ENCODE measurements at regions not wholly inside any gene's neighbourhood (a gene's known extent, or its start where the extent isn't known, plus 50 kb on each side); places are given as distances from the start of the nearest gene placed in this dataset.

- no peak for DNase-seq
- Histone ChIP-seq H3K9ac (ENCODE audit: extremely low read depth, insufficient read length, low read length) (no peak overlapping the region), H2BK12ac (ENCODE audit: insufficient read length, low read depth, low read length) (no peak overlapping the region), H3K4me1 (ENCODE audit: insufficient read depth, low read length) (peaks cover 3% of the 10 kb centered on the region), H3K4me2 (ENCODE audit: insufficient read depth, insufficient read length, low read length) (no peak overlapping the region), H3K27ac (ENCODE audit: insufficient read length, low read depth, low read length) (no peak overlapping the region), H3K27me3 (ENCODE audit: insufficient read depth, low read length) (no peaks in the 10 kb centered on the region), H3K18ac (ENCODE audit: insufficient read length, low read depth, low read length) (no peak overlapping the region), H3K79me2 (ENCODE audit: insufficient read depth, low read length) (no peaks in the 10 kb centered on the region), H2AK5ac (ENCODE audit: insufficient read length, low read length) (no peak overlapping the region), H2BK15ac (ENCODE audit: low read depth, low read length) (no peak overlapping the region), H3T11ph (ENCODE audit: low read length) (no peak overlapping the region), H3K79me1 (ENCODE audit: insufficient read depth, low read depth, low read length, poor library complexity, severe bottlenecking) (no peaks in the 10 kb centered on the region), H3K9me3 (ENCODE audit: control insufficient read depth, low read depth, low read length) (no peaks in the 10 kb centered on the region), H2AFZ (ENCODE audit: low read length) (no peak overlapping the region), H4K20me1 (ENCODE audit: control insufficient read depth, insufficient read depth, insufficient read length) (no peaks in the 10 kb centered on the region), H3K23me2 (ENCODE audit: insufficient read length, low read depth, low read length, poor library complexity, severe bottlenecking) (no peaks in the 10 kb centered on the region), H3K23ac (ENCODE audit: insufficient read length, low read depth, low read length) (no peak overlapping the region), H3K56ac (ENCODE audit: insufficient read length, low read depth, low read length) (no peak overlapping the region), H2BK20ac (ENCODE audit: low read depth, low read length, poor library complexity, severe bottlenecking) (no peak overlapping the region), H4K91ac (ENCODE audit: insufficient read length, low read depth, low read length) (no peak overlapping the region), H2BK5ac (ENCODE audit: insufficient read length, low read length) (no peak overlapping the region), H4K5ac (ENCODE audit: insufficient read length, low read depth, low read length) (no peak overlapping the region), H3K14ac (ENCODE audit: insufficient read depth, low read length) (no peak overlapping the region), H2BK120ac (ENCODE audit: low read depth, low read length, poor library complexity, severe bottlenecking) (no peak overlapping the region), H3K4ac (ENCODE audit: low read depth, low read length) (no peak overlapping the region), H4K8ac (replicated peaks; ENCODE audit: insufficient read length, low read depth, low read length) (no peak overlapping the region)
- Mint-ChIP-seq H3K27ac (peak overlapping the region in 2 of 3 experiments; percentile 62 to 82; a peak in 4 of 7 replicates), H3K36me3 (ENCODE audit: insufficient read depth in 1 of 3, low read depth in 3 of 3) (no peaks in the 10 kb centered on the region; a peak in 2 of 7 replicates), H3K4me3 (no peak overlapping the region), H3K27me3 (ENCODE audit: low read depth) (no peaks in the 10 kb centered on the region), H3K9me3 (no peaks in the 10 kb centered on the region; a peak in 1 of 5 replicates), H3K4me1 (peaks cover 21 to 22% of the 10 kb centered on the region in 2 experiments)
- no CpG with 5 or more reads among the region's 4 CpGs for WGBS (ENCODE audit: extremely low coverage, insufficient read length, low lambda C conversion rate)
- TF ChIP-seq CTCF (conservative IDR thresholded peaks at IDR 0.05): no peak
These were observed 78.0 kb downstream of the CYRIA start for GRCh38 chr2:16587601-16588000.

Data from H9 (cell line).